ENCODE measurements at regions not wholly inside any gene's neighbourhood (a gene's known extent, or its start where the extent isn't known, plus 50 kb on each side); places are given as distances from the start of the nearest gene placed in this dataset.

GRCh38 chr2:45177870-45178269 is 168.6 kb upstream of the SIX2 start:
- Mint-ChIP-seq H3K4me1 (peaks cover 19% of the 10 kb centered on the region), H3K9me3 (peaks cover 2 to 10% (median 7%) of the 10 kb centered on the region in 7 donors), H3K36me3 (no peaks in the 10 kb centered on the region), H3K27ac (no peak overlapping the region), H3K4me3 (peak overlapping the region in 1 of 2 donors; percentile 14), H3K27me3 (ENCODE audit: low read depth in 3 of 3) (peaks cover 41 to 74% (median 43%) of the 10 kb centered on the region in 3 donors)
- WGBS (ENCODE audit: insufficient coverage): 0% methylated on average over 3 of the region's 9 CpGs
- H3K9ac ChIP-seq (ENCODE audit: insufficient read depth, low read length, poor library complexity, severe bottlenecking): no peak overlapping the region
- no peaks in the 10 kb centered on the region for H3K79me2 ChIP-seq (ENCODE audit: insufficient read depth, low read length)
- no peaks in the 10 kb centered on the region for H4K20me1 ChIP-seq (ENCODE audit: insufficient read depth, low read length)
- H3K4me1 ChIP-seq (ENCODE audit: control insufficient read depth in 1 of 2, insufficient read depth in 2 of 2, low read length in 2 of 2): peaks cover 11 to 13% of the 10 kb centered on the region in 2 donors
- H3K27me3 ChIP-seq (ENCODE audit: control insufficient read depth in 2 of 2, insufficient read depth in 2 of 2, low read length in 2 of 2): peaks cover 36 to 45% of the 10 kb centered on the region in 2 donors
- no peak overlapping the region for H2AFZ ChIP-seq (ENCODE audit: insufficient read depth, low read depth, low read length, poor library complexity, severe bottlenecking)
- no peak overlapping the region for H3K4me3 ChIP-seq (replicated peaks in 1 of 3; ENCODE audit: low read depth in 2 of 3, low read length in 3 of 3)
- no peak for TF ChIP-seq CTCF (IDR thresholded peaks at IDR 0.05)
- H3K9me3 ChIP-seq (replicated peaks in 1 of 2; ENCODE audit: control insufficient read depth in 1 of 2, insufficient read depth in 1 of 2, low read length in 2 of 2): no peaks in the 10 kb centered on the region
- no peak for DNase-seq
- intact Hi-C loops (cut with micrococcal nuclease): no loop called here
- H3K27ac ChIP-seq (ENCODE audit: low read depth in 1 of 2, low read length in 2 of 2): no peak overlapping the region
- H3K36me3 ChIP-seq (replicated peaks in 1 of 2; ENCODE audit: control insufficient read depth in 1 of 2, insufficient read depth in 2 of 2, low read length in 2 of 2): no peaks in the 10 kb centered on the region
- H3K4me2 ChIP-seq (replicated peaks; ENCODE audit: extremely low read depth, low read length, poor library complexity, severe bottlenecking): no peak overlapping the region

- DNase-seq: no peak
- Mint-ChIP-seq H3K36me3 (no peaks in the 10 kb centered on the region), H3K9me3 (peaks cover 2 to 10% (median 7%) of the 10 kb centered on the region in 7 donors), H3K4me1 (peaks cover 19% of the 10 kb centered on the region), H3K4me3 (peak overlapping the region in 1 of 2 donors; percentile 20), H3K27me3 (ENCODE audit: low read depth in 3 of 3) (peaks cover 49 to 78% (median 53%) of the 10 kb centered on the region in 3 donors), H3K27ac (no peak overlapping the region)
- intact Hi-C loops (cut with micrococcal nuclease): no loop called here
- no peak for TF ChIP-seq CTCF (IDR thresholded peaks at IDR 0.05)
- Histone ChIP-seq H2AFZ (ENCODE audit: insufficient read depth, low read depth, low read length, poor library complexity, severe bottlenecking) (no peak overlapping the region), H3K9ac (ENCODE audit: insufficient read depth, low read length, poor library complexity, severe bottlenecking) (no peak overlapping the region), H3K27me3 (ENCODE audit: control insufficient read depth in 2 of 2, insufficient read depth in 2 of 2, low read length in 2 of 2) (peaks cover 51 to 59% of the 10 kb centered on the region in 2 donors), H3K4me2 (replicated peaks; ENCODE audit: extremely low read depth, low read length, poor library complexity, severe bottlenecking) (no peak overlapping the region), H3K4me3 (replicated peaks in 1 of 3; ENCODE audit: low read depth in 2 of 3, low read length in 3 of 3) (no peak overlapping the region), H3K9me3 (replicated peaks in 1 of 2; ENCODE audit: control insufficient read depth in 1 of 2, insufficient read depth in 1 of 2, low read length in 2 of 2) (peaks cover 0 to 4% of the 10 kb centered on the region in 2 donors), H3K36me3 (replicated peaks in 1 of 2; ENCODE audit: control insufficient read depth in 1 of 2, insufficient read depth in 2 of 2, low read length in 2 of 2) (no peaks in the 10 kb centered on the region), H3K79me2 (ENCODE audit: insufficient read depth, low read length) (no peaks in the 10 kb centered on the region), H3K4me1 (ENCODE audit: control insufficient read depth in 1 of 2, insufficient read depth in 2 of 2, low read length in 2 of 2) (peaks cover 11 to 13% of the 10 kb centered on the region in 2 donors), H4K20me1 (ENCODE audit: insufficient read depth, low read length) (no peaks in the 10 kb centered on the region), H3K27ac (ENCODE audit: low read depth in 1 of 2, low read length in 2 of 2) (no peak overlapping the region)
These were observed 167.1 kb upstream of the SIX2 start for GRCh38 chr2:45176390-45176789.

Measured in CD14-positive monocyte (primary cell).